ENCODE measurements at regions not wholly inside any gene's neighbourhood (a gene's known extent, or its start where the extent isn't known, plus 50 kb on each side); places are given as distances from the start of the nearest gene placed in this dataset.

DNA sequence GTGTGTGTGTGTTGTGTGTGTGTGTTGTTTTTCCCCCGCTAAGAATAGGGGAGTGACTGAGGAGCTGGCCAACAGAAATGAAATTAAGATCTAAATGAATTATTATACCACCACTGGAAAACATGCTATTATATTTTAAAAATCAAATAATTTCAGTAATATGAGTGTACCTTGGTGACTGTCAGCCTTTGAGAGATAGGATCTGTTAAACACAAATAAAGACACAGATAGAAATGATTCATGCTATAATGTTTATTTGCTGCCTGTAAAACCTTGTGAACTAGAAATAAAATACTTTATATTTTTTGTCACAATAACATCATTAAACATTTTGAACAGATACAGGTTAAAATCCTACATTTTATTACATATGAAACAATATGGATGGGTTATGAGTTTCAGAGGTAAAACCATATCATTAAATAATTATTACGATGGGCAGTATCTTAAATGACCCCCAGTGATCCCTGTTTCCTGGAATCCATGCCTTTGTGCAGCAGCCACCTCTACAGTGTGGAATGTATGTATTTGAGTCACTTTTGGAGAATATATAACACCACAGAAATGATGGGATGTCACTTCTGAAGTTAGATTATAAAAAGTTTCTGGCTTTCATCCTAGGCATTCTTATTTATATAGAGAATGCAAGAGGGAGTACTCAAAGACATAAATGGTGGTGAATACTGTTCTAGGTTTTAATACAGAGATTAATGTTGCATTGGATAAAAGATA lies 617.2 kb downstream of the CDH18 start:
- Histone ChIP-seq H3K4me1 (ENCODE audit: control insufficient read depth, insufficient read depth, low read length) (no peaks in the 10 kb centered on the region), H3K36me3 (ENCODE audit: control insufficient read depth in 2 of 2, insufficient read depth in 1 of 2, low read length in 2 of 2) (no peaks in the 10 kb centered on the region), H3K4me3 (ENCODE audit: low read depth, low read length) (no peak overlapping the region), H3K9me3 (ENCODE audit: control insufficient read depth, insufficient read depth, low read depth, low read length) (no peaks in the 10 kb centered on the region), H3K27ac (ENCODE audit: extremely low read depth, low read depth, low read length) (no peak overlapping the region)
- ChIA-PET CTCF (no interaction called here), POLR2A (no interaction called here)
- TF ChIP-seq ZNF707 (tag by site-specific recombination; IDR thresholded peaks at IDR 0.05) (no peak), SETDB1 (IDR thresholded peaks at IDR 0.05; ENCODE audit: insufficient read length, low read length) (no peak), ZNF623 (tag by site-specific recombination; IDR thresholded peaks at IDR 0.05) (no peak), KLF9 (tag by site-specific recombination; IDR thresholded peaks at IDR 0.05; ENCODE audit: low read depth) (no peak), ZNF426 (tag by site-specific recombination; IDR thresholded peaks at IDR 0.05) (no peak), KLF10 (tag by site-specific recombination; IDR thresholded peaks at IDR 0.05) (no peak), ZNF433 (tag by site-specific recombination; IDR thresholded peaks at IDR 0.05; ENCODE audit: low read depth) (no peak), ZFP69B (tag by site-specific recombination; IDR thresholded peaks at IDR 0.05) (no peak), ZNF529 (tag by site-specific recombination; IDR thresholded peaks at IDR 0.05; ENCODE audit: insufficient replicate concordance) (no peak), ZNF366 (tag by site-specific recombination; conservative IDR thresholded peaks at IDR 0.05) (no peak)
- TF ChIP-seq, protein P1, sequence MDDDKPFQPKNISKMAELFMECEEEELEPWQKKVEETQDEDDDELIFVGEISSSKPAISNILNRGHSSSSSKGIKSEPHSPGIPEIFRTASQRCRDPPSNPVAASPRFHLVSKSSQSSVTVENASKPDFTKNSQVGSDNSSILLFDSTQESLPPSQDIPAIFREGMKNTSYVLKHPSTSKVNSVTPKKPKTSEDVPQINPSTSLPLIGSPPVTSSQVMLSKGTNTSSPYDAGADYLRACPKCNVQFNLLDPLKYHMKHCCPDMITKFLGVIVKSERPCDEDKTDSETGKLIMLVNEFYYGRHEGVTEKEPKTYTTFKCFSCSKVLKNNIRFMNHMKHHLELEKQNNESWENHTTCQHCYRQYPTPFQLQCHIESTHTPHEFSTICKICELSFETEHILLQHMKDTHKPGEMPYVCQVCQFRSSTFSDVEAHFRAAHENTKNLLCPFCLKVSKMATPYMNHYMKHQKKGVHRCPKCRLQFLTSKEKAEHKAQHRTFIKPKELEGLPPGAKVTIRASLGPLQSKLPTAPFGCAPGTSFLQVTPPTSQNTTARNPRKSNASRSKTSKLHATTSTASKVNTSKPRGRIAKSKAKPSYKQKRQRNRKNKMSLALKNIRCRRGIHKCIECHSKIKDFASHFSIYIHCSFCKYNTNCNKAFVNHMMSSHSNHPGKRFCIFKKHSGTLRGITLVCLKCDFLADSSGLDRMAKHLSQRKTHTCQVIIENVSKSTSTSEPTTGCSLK (tag by site-specific recombination; IDR thresholded peaks at IDR 0.05) = no peak
- TF ChIP-seq, protein P2, sequence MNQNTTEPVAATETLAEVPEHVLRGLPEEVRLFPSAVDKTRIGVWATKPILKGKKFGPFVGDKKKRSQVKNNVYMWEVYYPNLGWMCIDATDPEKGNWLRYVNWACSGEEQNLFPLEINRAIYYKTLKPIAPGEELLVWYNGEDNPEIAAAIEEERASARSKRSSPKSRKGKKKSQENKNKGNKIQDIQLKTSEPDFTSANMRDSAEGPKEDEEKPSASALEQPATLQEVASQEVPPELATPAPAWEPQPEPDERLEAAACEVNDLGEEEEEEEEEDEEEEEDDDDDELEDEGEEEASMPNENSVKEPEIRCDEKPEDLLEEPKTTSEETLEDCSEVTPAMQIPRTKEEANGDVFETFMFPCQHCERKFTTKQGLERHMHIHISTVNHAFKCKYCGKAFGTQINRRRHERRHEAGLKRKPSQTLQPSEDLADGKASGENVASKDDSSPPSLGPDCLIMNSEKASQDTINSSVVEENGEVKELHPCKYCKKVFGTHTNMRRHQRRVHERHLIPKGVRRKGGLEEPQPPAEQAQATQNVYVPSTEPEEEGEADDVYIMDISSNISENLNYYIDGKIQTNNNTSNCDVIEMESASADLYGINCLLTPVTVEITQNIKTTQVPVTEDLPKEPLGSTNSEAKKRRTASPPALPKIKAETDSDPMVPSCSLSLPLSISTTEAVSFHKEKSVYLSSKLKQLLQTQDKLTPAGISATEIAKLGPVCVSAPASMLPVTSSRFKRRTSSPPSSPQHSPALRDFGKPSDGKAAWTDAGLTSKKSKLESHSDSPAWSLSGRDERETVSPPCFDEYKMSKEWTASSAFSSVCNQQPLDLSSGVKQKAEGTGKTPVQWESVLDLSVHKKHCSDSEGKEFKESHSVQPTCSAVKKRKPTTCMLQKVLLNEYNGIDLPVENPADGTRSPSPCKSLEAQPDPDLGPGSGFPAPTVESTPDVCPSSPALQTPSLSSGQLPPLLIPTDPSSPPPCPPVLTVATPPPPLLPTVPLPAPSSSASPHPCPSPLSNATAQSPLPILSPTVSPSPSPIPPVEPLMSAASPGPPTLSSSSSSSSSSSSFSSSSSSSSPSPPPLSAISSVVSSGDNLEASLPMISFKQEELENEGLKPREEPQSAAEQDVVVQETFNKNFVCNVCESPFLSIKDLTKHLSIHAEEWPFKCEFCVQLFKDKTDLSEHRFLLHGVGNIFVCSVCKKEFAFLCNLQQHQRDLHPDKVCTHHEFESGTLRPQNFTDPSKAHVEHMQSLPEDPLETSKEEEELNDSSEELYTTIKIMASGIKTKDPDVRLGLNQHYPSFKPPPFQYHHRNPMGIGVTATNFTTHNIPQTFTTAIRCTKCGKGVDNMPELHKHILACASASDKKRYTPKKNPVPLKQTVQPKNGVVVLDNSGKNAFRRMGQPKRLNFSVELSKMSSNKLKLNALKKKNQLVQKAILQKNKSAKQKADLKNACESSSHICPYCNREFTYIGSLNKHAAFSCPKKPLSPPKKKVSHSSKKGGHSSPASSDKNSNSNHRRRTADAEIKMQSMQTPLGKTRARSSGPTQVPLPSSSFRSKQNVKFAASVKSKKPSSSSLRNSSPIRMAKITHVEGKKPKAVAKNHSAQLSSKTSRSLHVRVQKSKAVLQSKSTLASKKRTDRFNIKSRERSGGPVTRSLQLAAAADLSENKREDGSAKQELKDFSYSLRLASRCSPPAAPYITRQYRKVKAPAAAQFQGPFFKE (tag by site-specific recombination; IDR thresholded peaks at IDR 0.05; ENCODE audit: borderline replicate concordance) = no peak
- TF ChIP-seq, protein P3, sequence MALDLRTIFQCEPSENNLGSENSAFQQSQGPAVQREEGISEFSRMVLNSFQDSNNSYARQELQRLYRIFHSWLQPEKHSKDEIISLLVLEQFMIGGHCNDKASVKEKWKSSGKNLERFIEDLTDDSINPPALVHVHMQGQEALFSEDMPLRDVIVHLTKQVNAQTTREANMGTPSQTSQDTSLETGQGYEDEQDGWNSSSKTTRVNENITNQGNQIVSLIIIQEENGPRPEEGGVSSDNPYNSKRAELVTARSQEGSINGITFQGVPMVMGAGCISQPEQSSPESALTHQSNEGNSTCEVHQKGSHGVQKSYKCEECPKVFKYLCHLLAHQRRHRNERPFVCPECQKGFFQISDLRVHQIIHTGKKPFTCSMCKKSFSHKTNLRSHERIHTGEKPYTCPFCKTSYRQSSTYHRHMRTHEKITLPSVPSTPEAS (tag by site-specific recombination; IDR thresholded peaks at IDR 0.05) = no peak

DNA sequence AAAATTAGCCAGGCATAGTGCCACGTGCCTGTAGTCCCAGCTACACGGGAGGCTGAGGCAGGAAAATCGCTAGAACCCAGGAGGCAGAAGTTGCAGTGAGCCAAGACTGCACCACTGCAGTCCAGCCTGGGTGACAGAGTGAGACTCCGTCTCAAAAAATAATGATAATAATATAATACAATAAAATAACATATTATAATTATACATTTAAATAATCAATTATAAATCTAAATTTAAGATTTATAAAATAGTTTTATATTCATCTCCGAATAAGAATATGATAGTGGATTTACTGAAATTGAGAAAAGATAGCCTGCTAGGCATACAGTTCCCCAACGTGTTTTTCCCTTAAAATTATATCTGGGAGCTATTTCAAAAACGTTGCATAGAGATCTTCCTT lies 599.6 kb downstream of the CDH18 start:
- H3K4me3 ChIP-seq (ENCODE audit: low read depth, low read length) = no peak overlapping the region
- ChIA-PET CTCF (no interaction called here), POLR2A (no interaction called here)
- H3K4me1 ChIP-seq (ENCODE audit: control insufficient read depth, insufficient read depth, low read length) = no peaks in the 10 kb centered on the region
- H3K27ac ChIP-seq (ENCODE audit: extremely low read depth, low read depth, low read length) = no peak overlapping the region
- no peaks in the 10 kb centered on the region for H3K9me3 ChIP-seq (ENCODE audit: control insufficient read depth, insufficient read depth, low read depth, low read length)
- no peaks in the 10 kb centered on the region for H3K36me3 ChIP-seq (ENCODE audit: control insufficient read depth in 2 of 2, insufficient read depth in 1 of 2, low read length in 2 of 2)
- no peak for TF ChIP-seq SP3 (tag by site-specific recombination; IDR thresholded peaks at IDR 0.05)
- no peak for TF ChIP-seq ZNF473 (tag by site-specific recombination; IDR thresholded peaks at IDR 0.05)
- TF ChIP-seq, protein P4, sequence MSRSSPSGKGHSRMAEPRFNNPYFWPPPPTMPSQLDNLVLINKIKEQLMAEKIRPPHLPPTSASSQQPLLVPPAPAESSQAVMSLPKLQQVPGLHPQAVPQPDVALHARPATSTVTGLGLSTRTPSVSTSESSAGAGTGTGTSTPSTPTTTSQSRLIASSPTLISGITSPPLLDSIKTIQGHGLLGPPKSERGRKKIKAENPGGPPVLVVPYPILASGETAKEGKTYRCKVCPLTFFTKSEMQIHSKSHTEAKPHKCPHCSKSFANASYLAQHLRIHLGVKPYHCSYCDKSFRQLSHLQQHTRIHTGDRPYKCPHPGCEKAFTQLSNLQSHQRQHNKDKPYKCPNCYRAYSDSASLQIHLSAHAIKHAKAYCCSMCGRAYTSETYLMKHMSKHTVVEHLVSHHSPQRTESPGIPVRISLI (tag by site-specific recombination; IDR thresholded peaks at IDR 0.05) = no peak
- no peak for TF ChIP-seq FEZF1 (tag by site-specific recombination; IDR thresholded peaks at IDR 0.05)
- no peak for TF ChIP-seq ZNF112 (tag by site-specific recombination; IDR thresholded peaks at IDR 0.05)
- TF ChIP-seq ZNF521 (tag by site-specific recombination; IDR thresholded peaks at IDR 0.05) = no peak
- TF ChIP-seq, protein P5, sequence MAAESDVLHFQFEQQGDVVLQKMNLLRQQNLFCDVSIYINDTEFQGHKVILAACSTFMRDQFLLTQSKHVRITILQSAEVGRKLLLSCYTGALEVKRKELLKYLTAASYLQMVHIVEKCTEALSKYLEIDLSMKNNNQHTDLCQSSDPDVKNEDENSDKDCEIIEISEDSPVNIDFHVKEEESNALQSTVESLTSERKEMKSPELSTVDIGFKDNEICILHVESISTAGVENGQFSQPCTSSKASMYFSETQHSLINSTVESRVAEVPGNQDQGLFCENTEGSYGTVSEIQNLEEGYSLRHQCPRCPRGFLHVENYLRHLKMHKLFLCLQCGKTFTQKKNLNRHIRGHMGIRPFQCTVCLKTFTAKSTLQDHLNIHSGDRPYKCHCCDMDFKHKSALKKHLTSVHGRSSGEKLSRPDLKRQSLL (tag by site-specific recombination; IDR thresholded peaks at IDR 0.05) = no peak
- no peak for TF ChIP-seq ZNF561 (tag by site-specific recombination; IDR thresholded peaks at IDR 0.05; ENCODE audit: borderline replicate concordance)
- TF ChIP-seq ZNF837 (tag by site-specific recombination; IDR thresholded peaks at IDR 0.05) = no peak

All from HEK293 (cell line).